Astrocyte of the cerebellum (primary cell): ENCODE measurements at regions not wholly inside any gene's neighbourhood (a gene's known extent, or its start where the extent isn't known, plus 50 kb on each side); places are given as distances from the start of the nearest gene placed in this dataset.

Source experiments
- DNase-seq: peaks from one replicate; pipeline ENCODE4 v3.0.0-alpha.2; 2011; ENCODE audit warnings: low read depth
- H3K4me3 ChIP-seq: 2 replicates; pipeline ENCODE4 v1.5.1; 2011; ENCODE audit warnings: mild to moderate bottlenecking, low read depth, low read length, moderate library complexity
- in situ Hi-C: cut with HindIII; loops from 2 replicates; pipeline ENCODE4 v1.10.0; 2017; ENCODE audit warnings: low sequenced_read_pairs
- TF ChIP-seq, protein P1 (sequence below): IDR thresholded peaks from 2 replicates; pipeline ENCODE4 v1.5.1; 2012; ENCODE audit warnings: low read length, low read depth, moderate library complexity, mild to moderate bottlenecking; ENCODE audit errors: missing control alignments

DNA sequence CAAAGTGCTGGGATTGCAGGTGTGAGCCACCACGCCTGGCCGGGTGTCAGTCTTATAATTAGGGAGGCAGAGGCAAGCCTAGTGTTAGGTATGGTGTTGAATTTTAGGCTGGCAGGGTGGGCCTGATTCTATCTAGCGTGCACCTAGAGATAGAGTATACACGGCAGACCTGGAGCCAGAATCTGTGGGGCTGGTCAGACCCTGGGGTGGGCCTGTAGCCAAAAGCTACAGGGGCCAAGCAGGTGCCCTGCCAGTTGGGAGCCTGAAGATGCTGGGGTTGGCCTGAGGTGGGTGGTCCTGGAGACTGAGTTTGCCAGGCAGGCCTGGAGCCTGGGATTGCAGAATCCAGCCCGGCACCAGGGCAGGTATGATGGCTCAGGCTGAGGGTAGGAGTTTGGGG is 1580.3 kb downstream of the ARAP2 start:
- in situ Hi-C loops: no loop called here
- TF ChIP-seq, protein P1, sequence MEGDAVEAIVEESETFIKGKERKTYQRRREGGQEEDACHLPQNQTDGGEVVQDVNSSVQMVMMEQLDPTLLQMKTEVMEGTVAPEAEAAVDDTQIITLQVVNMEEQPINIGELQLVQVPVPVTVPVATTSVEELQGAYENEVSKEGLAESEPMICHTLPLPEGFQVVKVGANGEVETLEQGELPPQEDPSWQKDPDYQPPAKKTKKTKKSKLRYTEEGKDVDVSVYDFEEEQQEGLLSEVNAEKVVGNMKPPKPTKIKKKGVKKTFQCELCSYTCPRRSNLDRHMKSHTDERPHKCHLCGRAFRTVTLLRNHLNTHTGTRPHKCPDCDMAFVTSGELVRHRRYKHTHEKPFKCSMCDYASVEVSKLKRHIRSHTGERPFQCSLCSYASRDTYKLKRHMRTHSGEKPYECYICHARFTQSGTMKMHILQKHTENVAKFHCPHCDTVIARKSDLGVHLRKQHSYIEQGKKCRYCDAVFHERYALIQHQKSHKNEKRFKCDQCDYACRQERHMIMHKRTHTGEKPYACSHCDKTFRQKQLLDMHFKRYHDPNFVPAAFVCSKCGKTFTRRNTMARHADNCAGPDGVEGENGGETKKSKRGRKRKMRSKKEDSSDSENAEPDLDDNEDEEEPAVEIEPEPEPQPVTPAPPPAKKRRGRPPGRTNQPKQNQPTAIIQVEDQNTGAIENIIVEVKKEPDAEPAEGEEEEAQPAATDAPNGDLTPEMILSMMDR: no peak
- H3K4me3 ChIP-seq: no peak overlapping the region
- DNase-seq: no peak

GRCh38 chr4:34676400-34676799 is 1567.9 kb downstream of the ARAP2 start:
- TF ChIP-seq, protein P1: no peak
- DNase-seq: no peak
- in situ Hi-C loops: no loop called here
- H3K4me3 ChIP-seq: no peak overlapping the region

DNA sequence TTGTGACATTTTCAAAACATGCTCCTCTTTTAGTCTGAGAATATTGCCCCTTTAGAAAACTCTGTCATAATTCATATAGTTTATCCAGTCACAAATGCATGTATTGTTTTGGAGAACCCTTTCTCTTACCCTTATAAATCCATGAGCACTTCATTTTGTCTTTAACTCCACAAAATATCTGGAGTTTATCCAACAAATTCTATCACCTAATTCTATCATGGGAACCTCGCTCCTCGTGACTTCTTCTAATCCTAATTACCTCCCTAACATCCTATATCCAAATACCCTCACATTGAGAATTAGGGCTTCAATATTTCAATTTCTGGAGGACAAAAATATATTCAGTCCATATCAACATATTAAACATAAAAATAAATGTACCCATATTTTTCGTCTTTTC is 1565.9 kb downstream of the ARAP2 start:
- TF ChIP-seq, protein P1: no peak
- H3K4me3 ChIP-seq: no peak overlapping the region
- DNase-seq: no peak
- in situ Hi-C loops: no loop called here

DNA sequence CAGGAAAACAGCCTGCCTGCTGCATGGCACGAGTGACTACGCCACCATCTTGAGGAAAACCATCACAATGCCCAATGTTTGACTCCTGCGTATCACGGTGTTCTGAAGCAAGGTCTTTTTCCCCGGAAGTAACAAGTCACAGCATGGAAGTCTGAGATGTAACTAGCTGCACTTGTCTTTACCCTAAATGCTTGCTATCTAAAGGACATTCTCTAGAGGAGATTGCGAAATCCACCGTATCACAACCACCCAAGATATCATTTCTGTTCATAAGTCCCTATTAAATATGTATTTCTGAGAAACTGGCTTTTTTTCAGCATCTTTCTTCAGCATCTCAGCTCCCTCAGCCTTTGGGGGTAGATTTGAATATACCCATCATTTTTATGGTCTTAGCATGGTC is 1565.1 kb downstream of the ARAP2 start:
- no peak overlapping the region for H3K4me3 ChIP-seq
- in situ Hi-C loops: no loop called here
- TF ChIP-seq, protein P1: no peak
- DNase-seq: no peak

- in situ Hi-C loops: no loop called here
- TF ChIP-seq, protein P1: no peak
- H3K4me3 ChIP-seq: no peak overlapping the region
- DNase-seq: no peak
Measured at GRCh38 chr4:34709564-34709963, 1534.8 kb downstream of the ARAP2 start.

- TF ChIP-seq, protein P1: no peak
- no peak for DNase-seq
- in situ Hi-C loops: no loop called here
- H3K4me3 ChIP-seq: no peak overlapping the region
Measured at GRCh38 chr4:34718576-34719245, 1525.6 kb downstream of the ARAP2 start.
